Dedifferentiated amniotic fluid mesenchymal stem cell (primary cell): ENCODE measurements at regions not wholly inside any gene's neighbourhood (a gene's known extent, or its start where the extent isn't known, plus 50 kb on each side); places are given as distances from the start of the nearest gene placed in this dataset.
A peak's percentile ranks its signal among the peaks of the same experiment; 100 is the strongest.
"Not testable (repeated sequence)": the region's sequence is repeated elsewhere in the genome, so short reads cannot be mapped to it uniquely, and the experiment has no call there.

ENCODE experiments used
- DNase-seq: peaks from one replicate; pipeline ENCODE4 v3.0.0-alpha.2; 2016; ENCODE audit errors: extremely low spot score

DNA sequence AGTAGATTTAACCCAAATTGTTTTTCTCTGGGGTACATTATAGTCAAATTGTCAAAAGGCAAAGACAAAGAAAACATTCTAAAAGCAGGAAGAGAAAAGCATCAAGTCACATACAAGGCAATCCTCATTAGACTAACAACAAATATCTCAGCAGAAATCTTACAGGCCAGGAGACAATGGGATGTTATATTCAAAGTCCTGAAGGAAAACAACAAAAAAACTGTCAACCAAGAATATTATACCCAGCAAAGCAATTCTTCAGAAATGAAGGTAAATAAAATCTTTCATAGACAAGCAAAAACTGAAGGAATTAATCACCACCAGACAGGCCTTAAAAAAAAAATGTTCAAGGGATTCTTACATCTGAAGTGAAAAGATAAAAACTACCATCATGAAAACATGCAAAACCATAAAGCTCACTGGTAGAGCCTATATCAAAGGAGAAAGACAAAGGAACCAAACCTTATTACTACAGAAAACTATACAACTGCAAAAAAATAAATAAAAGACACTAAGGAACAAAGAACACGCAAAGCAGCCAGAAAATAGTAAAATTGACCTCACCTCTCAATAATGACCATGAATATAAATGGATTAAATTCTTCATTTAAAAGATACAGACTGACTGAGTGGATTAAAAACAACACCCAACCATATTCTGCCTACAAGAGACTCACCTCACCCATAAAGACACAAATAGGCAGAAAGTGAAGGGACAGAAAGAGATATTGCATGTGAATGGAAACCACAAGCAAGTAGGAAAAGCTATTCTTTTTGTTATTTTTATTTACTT is 113.8 kb upstream of the ZC3H11B start:
- no peak for DNase-seq

DNA sequence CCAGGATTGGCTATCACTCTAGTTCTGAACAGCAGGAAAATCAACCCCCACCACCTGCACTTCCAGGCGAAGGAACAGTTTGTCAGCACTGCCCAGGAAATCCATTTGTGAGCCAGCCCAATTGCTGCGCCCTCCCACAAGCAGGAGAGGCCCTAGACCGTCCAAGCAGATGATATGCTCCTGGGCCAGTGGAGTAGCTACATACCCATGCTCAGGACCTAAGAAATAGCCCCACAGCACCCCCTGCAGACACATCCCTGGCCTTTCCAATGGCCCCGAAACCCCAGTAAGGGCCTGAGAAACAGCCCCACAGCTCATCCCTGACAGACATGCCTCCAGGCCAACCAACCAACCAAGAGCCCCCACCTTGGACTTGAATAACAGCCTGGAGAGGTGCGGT is 111.5 kb upstream of the ZC3H11B start:
- no peak for DNase-seq

DNA sequence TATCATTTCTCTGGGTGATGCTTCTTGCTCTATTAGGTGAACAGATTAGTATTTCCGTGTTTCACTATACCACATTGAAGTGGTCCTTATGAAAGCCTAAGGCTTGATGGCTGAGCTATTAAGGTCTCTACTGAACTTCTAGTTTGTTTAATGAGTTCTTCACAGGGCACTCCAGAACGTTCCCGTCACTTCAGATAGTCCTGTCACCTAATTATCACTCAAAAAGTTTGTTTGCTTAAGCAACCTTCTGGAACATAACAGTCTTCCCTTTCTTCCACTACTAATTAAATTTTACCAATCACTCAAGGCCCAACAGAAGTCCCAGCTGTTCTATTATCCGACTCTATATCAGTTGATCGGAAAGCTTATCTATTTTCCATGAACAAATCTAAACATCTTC is 104.6 kb upstream of the ZC3H11B start:
- no peak for DNase-seq

DNA sequence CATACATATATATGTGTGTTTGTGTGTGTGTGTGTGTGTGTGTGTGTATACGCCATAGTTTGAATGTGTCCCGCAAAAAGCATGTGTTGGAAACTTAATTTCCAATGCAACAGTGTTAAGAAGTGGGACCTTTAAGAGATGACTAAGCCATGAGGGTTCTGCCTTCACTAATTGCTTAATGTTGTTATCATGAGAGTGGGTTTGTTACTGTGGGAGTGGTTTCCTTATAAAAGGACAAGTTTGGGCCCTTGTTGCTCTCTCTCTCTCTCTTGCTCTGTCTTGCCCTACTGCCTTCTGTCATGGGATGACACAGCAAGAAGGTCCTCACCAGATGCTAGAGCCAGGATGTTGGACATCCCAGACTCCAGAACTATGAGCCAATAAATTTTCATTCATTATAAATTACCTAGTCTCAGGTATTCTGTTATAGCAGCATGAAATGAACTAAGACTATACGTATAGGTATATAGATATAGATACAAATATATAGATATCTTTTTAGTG is 103.8 kb upstream of the ZC3H11B start:
- DNase-seq, result no peak

DNA sequence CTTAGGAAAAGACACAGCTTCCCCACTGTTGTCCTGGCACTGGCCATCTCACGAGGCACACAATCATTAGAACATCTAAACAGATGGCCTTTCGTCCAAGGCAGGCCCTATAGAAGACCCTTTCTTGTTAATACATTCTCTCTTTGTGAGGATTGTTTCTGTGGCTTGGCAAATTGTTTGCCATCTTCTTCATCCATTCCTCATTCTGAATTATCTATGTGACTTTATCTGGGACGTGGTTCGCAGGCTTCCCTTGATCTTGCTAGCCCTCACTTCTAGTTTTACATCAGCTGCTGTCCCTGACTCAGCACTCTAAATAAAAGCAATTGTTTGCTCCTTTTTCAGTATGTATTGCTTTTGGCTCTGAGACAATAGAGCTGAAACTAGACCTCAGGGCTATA is 101.1 kb upstream of the ZC3H11B start:
- peak; percentile 23 for DNase-seq

DNA sequence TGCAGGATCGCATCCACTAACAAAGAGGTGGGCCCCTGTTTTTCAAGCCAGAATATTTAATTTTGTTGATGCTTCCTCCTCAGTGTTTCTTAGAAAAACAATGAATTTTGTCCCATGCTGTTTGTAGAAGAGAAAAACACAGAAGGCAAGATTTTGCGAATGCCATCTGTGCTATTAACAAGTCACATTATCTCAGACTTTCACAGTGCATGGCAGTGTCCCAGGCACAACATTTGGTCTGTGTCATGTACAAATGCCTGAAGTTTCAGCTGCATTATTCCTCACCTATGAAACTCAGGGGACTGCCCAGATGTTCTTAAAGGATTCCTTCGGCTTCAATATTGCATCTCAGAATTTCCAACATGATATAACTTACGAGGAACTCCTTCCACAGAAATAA is 99.6 kb upstream of the ZC3H11B start:
- no peak for DNase-seq

DNA sequence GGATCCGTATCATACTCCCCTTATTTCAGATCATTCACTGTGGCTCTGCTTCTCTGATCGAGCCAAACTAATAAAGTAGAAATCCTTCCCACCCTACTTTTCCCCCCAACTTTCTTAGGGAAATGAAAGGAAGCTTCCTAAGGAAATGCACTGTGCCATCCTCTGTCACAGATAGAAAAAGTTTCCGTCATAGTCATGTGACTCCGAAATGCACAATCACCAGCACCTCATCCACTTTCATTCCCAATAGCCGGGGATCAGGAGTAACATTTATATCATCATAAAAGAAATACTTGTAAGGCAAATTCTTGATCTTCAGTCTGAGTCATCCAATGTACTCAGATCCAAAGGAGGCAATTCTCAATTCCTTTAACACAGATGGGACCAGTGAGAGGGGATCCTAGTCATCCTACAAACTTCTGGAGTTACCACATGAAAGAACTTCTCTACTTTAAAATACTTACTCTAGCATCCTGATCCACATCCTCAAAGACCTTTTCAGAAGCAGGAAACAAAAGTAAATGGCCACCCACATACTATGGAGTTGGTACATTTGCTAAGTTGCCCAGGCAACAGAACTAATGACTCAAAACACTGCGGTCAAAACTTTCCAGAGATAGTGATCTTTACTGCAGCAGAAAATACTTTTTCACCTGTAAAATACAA is 97.8 kb upstream of the ZC3H11B start:
- DNase-seq, result peak; percentile 46

DNA sequence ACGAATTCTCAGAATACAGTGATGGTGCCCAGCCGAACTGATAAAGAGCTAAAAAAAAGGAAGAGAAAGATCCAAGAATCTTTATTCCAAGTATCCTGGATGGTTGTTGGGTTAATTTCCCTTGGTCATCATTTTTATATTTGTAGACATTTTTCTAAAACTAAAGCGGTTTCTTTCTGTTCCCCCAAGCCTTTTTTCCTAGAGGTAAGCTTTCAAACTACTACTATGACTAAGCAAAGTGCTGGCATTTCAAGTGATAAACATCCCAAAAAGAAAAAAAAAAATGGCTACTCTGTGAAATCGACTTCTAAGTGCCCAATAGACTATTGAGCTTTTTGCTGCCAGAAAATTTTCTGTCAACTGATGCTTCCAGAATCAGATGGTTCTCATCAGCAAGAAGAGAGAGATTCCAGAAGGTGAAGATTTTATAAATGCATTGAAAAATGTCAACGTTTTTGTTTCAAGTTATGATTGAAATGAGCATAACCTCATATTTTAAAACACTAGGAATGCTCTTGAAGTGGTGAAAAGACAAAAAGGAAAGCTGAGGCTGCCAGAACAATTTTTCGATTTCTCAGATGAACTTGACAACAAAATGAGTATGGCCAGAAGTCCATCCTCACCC is 96.1 kb upstream of the ZC3H11B start:
- DNase-seq, result no peak

DNA sequence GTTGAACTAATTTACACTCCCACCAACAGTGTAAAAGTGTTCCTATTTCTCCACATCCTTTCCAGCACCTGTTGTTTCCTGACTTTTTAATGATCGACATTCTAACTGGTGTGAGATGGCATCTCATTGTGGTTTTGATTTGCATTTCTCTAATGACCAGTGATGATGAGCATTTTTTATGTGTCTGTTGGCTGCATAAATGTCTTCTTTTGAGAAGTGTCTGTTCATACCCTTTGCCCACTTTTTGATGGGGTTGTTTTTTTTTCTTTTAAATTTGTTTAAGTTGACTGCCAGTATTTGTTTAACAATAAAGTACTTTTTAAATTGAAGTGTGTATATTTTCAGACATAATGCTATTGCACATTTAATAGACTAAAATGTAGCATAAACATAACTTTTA is 95.0 kb upstream of the ZC3H11B start:
- not testable (repeated sequence) for DNase-seq

DNA sequence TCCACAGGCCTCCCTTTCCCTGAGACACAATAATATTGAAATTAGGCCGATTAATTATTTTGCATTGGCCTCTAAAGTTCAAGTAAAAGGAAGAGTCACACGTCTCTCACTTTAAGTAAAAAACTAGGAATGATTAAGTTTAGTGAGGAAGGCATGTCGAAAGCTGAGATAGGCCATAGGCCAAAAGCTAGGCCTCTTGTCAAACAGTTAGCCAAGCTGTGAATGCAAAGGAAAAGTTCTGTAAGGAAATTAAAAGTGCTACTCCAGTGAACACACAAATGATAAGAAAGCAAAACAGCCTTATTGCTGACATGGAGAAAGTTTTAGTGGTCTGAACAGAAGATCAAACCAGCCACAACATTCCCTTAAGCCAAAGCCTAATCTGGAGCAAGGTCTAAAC is 91.4 kb upstream of the ZC3H11B start:
- DNase-seq, result not testable (repeated sequence)

DNA sequence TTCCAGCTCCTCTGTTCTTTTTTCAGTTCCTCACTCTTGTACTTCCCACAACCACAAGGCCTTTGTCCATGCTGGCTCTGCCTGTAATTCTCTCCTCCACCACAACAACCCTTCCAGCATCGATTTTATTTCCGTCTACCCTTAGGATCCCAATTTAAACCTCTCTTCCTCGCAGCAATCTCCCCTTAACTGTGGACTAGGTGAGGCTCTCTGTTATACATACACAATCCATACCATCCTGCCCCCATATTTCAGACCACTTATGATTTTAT is 90.4 kb upstream of the ZC3H11B start:
- DNase-seq, result no peak

DNA sequence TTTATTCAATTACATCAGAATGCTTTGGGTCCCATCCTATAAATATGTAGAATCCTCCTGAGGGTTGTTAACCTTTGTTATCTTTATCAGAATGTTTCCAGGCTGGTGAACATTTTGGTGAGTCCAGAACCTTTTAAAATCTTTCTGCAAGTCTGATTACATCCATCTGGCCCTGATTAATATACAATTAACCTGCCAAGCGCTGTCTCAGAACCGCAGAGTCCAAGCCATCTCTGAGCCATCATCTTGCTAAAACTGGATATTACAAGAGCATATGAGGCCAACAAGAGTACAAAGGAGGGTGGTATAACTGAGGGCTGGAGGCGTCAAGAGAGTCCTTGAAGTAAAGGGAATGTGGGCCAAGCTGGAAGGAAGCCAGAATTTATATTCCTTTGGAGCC is 88.6 kb upstream of the ZC3H11B start:
- DNase-seq, result no peak

DNA sequence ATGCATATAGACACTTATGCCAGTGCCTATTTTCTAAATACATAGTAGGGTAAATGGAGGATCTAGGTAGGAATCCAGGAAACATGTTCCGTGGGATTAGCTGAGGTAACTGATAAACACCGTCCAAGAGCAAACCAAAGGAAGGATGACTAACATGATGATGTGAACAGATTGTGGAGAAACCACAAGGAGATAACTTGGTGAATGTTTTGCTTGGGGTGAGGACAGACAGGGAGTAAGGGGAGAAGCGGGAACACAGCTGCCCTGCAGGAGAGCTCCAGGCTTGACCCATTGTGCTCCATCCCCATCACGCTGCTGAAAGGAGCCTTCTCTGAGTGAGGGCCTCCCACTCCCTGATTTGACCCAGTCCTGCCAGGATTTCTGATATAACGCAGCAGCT is 87.0 kb upstream of the ZC3H11B start:
- no peak for DNase-seq

DNA sequence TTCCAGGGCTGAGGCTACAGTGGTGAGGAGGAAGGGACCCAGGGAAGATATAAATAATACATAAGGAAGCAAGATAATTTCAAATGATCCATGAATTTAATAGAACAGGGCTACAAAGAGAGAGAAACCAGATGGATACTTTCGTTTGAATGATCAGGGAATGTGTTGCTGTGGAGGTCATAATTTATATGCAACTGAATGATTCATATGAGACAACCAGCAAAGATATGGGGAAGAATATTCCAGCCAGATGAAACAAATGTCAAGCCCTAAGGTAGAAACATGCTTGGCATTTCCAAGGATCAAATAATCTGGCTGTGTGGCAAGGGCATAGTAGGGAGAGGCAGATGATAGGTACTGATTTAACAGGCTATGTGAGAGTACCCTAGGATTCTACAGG is 84.8 kb upstream of the ZC3H11B start:
- no peak for DNase-seq

DNA sequence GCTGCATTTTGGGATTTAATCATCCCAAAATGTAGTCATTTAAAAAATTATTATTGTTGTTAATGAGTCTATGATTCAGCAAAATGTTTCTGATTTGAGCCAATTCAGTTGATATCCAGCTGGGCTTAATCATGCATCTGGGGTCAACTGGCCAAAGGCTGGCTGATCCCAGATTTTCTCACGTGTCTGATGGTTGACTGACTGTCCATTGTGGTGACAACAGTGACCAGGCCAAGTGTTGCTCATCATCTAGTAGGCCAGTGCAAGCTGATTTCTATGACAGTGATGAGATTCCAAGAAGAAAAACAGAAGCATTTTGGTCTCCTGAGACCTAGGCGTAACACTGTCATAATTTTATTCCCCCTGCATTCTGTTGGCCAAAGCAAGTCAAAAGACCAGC is 80.1 kb upstream of the ZC3H11B start:
- DNase-seq, result no peak

DNA sequence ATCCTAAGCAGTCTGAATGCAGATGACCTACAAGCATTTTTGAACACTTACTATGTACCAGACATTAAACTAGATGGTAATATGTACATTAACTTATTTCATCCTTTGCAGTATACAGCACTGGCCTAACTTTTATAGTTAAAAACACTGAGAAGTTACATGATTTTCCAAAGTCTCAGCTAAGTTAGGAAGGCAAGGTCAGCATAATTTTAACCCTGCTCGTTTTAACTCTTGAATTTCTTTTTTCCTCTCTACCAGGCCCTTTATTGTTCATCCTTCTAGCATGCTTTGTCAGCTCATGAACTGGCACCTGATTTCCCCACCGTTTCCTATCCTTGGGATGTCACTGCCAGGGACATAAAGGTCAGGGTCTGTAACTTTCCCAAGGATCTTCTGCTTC is 76.9 kb upstream of the ZC3H11B start:
- no peak for DNase-seq

DNA sequence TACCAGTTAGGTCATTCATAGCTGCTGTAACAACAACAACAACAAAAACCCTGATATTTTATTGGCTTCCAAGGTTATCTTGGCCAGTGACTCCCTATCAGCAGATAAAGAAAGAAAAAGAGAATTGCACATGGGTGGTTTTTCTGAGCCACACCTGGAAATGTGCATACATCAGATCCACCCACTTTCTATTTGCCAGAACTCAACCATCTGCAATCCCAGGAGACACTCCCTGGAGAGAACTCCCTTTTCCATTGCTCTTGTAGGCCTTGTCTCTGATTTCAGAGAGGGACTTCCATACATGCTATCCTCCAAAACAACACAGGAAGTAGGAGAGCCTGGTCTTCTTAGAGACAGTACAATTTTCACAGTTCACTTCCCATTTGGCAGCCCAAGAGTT is 74.9 kb upstream of the ZC3H11B start:
- no peak for DNase-seq

DNA sequence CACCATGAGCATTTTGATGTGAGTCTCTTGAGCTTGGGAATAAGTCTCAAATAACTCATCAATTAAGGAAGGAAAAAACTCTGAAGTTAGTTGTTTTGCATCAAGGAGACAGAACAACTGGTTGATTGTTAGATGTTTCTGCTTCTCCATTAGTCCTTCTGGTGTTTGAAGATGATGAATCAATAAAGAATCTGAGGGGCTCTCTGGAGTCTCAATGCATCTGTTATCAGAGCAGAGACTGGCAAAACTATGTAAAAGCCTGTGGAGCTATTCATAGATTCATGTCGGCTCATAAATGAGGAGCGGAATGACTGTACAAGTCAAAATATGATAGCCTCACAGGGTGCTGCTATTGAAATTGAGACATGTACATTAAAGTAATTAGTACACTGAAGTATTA is 73.3 kb upstream of the ZC3H11B start:
- DNase-seq, result no peak

DNA sequence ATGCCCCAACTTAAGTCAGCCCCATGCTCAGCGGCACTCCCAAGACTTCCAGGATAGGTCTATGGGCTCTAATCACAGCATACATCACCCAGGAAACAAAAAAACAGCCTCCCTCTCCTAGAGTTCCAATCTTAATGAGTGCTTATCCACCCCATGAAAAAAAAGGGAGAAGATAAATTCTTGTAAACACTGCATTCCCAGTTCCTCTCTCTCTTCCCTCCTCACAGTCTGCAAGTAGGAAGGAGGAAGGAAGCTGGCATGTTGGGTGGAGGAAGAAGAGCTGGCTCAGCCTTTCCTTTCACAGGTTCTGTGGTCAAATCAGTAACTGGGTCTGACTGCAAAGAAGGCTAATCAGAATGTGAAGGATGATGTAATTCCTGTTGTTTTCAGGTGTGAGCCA is 69.9 kb upstream of the ZC3H11B start:
- DNase-seq, result no peak

DNA sequence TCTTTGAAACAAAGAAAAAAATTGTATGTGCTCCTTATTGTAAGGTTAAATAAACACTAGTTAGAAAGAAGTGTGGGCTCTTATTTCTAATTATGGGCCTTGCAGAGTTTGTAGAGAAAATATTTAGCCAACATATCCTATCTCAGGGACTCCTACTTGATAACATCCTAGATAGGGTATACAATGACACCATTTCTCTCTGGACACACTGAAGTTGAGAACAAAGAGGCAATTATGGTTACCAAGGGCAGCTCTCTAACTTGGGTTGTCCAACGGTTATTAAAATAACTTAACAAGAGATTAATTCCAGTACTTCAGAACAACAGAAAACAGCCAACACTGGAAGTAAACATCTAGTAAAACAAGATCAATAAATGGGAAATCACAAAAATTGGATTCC is 69.0 kb upstream of the ZC3H11B start:
- DNase-seq, result no peak

DNA sequence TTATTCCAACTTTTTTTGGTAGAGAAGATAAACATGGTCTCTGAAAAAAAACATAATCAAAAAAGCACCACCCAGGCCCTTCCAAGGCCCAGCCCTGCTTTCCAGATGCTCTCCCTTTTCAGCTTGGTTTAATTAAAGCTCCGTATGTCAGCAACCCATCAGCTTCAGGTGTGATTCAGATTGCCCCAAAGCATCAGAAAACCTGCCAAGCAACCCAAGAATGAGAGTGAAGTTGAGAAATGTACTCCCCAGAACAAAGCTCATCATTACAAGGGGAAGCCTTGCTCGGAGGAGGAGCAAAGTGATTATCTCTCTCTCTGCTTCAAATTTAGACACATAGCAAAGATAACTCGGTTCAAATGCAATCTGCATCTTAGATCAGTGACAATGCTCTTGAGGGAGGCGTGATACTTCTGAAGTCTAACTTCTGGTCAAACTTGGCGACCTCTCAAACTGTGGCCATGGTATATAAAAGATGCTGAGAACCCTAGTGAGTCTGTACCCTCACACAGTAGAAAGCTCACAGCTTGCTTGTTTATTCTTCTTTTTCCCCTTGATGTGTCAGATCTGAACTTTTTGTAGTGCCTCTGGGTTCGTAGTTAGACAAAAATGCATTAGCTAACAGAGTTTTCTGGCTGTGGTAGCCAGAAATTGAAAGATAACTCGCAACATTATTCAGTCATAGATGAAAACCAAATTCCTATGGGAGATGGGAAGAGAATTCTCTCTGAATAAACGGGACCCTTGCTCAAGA is 63.3 kb upstream of the ZC3H11B start:
- no peak for DNase-seq

DNA sequence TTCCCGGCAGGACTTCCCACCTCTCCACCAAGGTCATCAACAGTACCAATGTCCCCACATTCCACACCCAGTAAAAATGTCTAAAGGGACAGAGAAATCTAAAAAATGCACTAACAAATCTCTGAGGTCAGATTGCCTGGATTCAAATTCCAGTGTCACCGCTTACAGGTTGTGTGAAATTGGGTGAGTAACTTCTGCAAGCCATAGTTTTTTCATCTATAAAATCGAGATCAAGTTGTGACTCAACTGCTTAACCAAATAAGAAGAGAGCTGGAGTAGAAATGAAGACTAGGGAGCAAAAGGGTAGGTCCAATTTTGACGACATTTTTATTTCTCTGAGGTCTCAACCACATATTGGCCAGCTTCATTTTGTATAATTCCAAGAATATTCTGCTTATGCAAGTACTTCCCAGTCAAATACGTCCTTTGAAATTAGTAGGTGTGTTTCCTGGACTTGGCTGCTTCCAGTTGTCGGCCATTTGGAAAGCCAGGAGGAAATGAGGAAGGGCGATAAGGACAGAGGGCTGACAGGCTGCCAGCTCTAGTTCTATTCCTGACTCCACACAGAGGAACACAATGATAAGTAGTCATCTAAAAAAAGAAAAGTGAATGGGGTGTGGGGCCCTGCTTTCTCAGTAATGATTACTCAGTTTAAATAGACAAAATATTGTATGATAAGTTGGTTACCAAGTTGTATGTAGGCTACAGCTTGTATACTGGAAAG is 57.7 kb upstream of the ZC3H11B start:
- no peak for DNase-seq
